Smooth muscle cell (in vitro differentiated cells): ENCODE measurements at regions not wholly inside any gene's neighbourhood (a gene's known extent, or its start where the extent isn't known, plus 50 kb on each side); places are given as distances from the start of the nearest gene placed in this dataset.

Experiments used
- DNase-seq: peaks from one replicate; lab custom pipeline; 2025; ENCODE audit not compliant: unreplicated experiment; lab: John Stamatoyannopoulos, UW
- H2AFZ ChIP-seq: fragments of 200-600 bp; sonication (generic); 2 replicates; pipeline ENCODE4 v1.6.0; 2016; ENCODE audit warnings: antibody characterized with exemption, low read depth, mild to moderate bottlenecking
- H3F3A ChIP-seq: fragments of 200-600 bp; sonication (generic); 2 replicates; pipeline ENCODE4 v1.6.0; 2017; ENCODE audit warnings: antibody characterized with exemption, low read depth
- H3K27ac ChIP-seq: fragments of 200-600 bp; sonication (generic); 2 replicates; pipeline ENCODE4 v1.5.1; 2016; ENCODE audit warnings: low read depth, mild to moderate bottlenecking
- H3K27me3 ChIP-seq: fragments of 200-600 bp; sonication (generic); 2 replicates; pipeline ENCODE4 v1.6.1; 2016; ENCODE audit warnings: low read depth, mild to moderate bottlenecking
- H3K36me3 ChIP-seq: fragments of 200-600 bp; sonication (generic); 2 replicates; pipeline ENCODE4 v1.5.1; 2016; ENCODE audit warnings: low read depth
- H3K4me1 ChIP-seq: fragments of 200-600 bp; sonication (generic); 2 replicates; pipeline ENCODE4 v1.5.1; 2016; ENCODE audit warnings: low read depth
- H3K4me2 ChIP-seq: fragments of 200-600 bp; sonication (generic); 2 replicates; pipeline ENCODE4 v1.6.0; 2016; ENCODE audit warnings: mild to moderate bottlenecking
- H3K4me3 ChIP-seq: fragments of 200-600 bp; sonication (generic); 2 replicates; pipeline ENCODE4 v1.5.1; 2016; ENCODE audit warnings: mild to moderate bottlenecking
- H3K79me2 ChIP-seq: fragments of 200-600 bp; sonication (generic); 2 replicates; pipeline ENCODE4 v1.6.0; 2016; ENCODE audit warnings: low read depth, mild to moderate bottlenecking
- H3K9ac ChIP-seq: fragments of 200-600 bp; sonication (generic); 2 replicates; pipeline ENCODE4 v1.6.0; 2016; ENCODE audit warnings: low read depth
- H3K9me3 ChIP-seq: fragments of 200-600 bp; sonication (generic); replicated peaks from 2 replicates; pipeline ENCODE4 v1.5.1; 2016; ENCODE audit warnings: low read depth
- H4K20me1 ChIP-seq: fragments of 200-600 bp; sonication (generic); 2 replicates; pipeline ENCODE4 v1.6.0; 2016; ENCODE audit warnings: low read depth
- WGBS: methylation state at CpG from one replicate; pipeline ENCODE4 v1.1.7; 2016; ENCODE audit warnings: low lambda C conversion rate; 5-methylcytosine and 5-hydroxymethylcytosine counted together
- TF ChIP-seq, protein P1 (sequence below): fragments of 200-600 bp; sonication (generic); IDR thresholded peaks from 2 replicates; pipeline ENCODE4 v1.5.1; 2017; ENCODE audit warnings: borderline replicate concordance, mild to moderate bottlenecking, antibody characterized with exemption; ENCODE audit not compliant: insufficient read depth, poor library complexity, severe bottlenecking

GRCh38 chr13:91157273-91158016, 190.0 kb upstream of the MIR17HG start:
- no peaks in the 10 kb centered on the region for H4K20me1 ChIP-seq
- H3K9me3 ChIP-seq, result no peaks in the 10 kb centered on the region
- TF ChIP-seq, protein P1, sequence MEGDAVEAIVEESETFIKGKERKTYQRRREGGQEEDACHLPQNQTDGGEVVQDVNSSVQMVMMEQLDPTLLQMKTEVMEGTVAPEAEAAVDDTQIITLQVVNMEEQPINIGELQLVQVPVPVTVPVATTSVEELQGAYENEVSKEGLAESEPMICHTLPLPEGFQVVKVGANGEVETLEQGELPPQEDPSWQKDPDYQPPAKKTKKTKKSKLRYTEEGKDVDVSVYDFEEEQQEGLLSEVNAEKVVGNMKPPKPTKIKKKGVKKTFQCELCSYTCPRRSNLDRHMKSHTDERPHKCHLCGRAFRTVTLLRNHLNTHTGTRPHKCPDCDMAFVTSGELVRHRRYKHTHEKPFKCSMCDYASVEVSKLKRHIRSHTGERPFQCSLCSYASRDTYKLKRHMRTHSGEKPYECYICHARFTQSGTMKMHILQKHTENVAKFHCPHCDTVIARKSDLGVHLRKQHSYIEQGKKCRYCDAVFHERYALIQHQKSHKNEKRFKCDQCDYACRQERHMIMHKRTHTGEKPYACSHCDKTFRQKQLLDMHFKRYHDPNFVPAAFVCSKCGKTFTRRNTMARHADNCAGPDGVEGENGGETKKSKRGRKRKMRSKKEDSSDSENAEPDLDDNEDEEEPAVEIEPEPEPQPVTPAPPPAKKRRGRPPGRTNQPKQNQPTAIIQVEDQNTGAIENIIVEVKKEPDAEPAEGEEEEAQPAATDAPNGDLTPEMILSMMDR, result no peak
- WGBS, result 87% methylated on average over 4 of the region's 4 CpGs
- H3K4me2 ChIP-seq, result no peak overlapping the region
- peaks cover 10% of the 10 kb centered on the region for H3K4me1 ChIP-seq
- H3K27me3 ChIP-seq, result no peaks in the 10 kb centered on the region
- H2AFZ ChIP-seq, result no peak overlapping the region
- H3K27ac ChIP-seq, result no peak overlapping the region
- H3K36me3 ChIP-seq, result no peaks in the 10 kb centered on the region
- H3K79me2 ChIP-seq, result no peaks in the 10 kb centered on the region
- H3K4me3 ChIP-seq, result no peak overlapping the region
- no peak overlapping the region for H3K9ac ChIP-seq
- no peak for DNase-seq
- H3F3A ChIP-seq, result no peaks in the 10 kb centered on the region

GRCh38 chr13:91158017-91158395, 189.5 kb upstream of the MIR17HG start:
- H3K4me3 ChIP-seq, result no peak overlapping the region
- no peaks in the 10 kb centered on the region for H3K27me3 ChIP-seq
- H3K27ac ChIP-seq, result no peak overlapping the region
- H2AFZ ChIP-seq, result no peak overlapping the region
- H3K4me2 ChIP-seq, result no peak overlapping the region
- H3K79me2 ChIP-seq, result no peaks in the 10 kb centered on the region
- no peaks in the 10 kb centered on the region for H4K20me1 ChIP-seq
- TF ChIP-seq, protein P1, result peak; percentile 9
- H3K9ac ChIP-seq, result no peak overlapping the region
- no peaks in the 10 kb centered on the region for H3K9me3 ChIP-seq
- DNase-seq, result no peak
- H3F3A ChIP-seq, result no peaks in the 10 kb centered on the region
- no peaks in the 10 kb centered on the region for H3K36me3 ChIP-seq
- H3K4me1 ChIP-seq, result peaks cover 10% of the 10 kb centered on the region
- 69% methylated on average over 4 of the region's 4 CpGs for WGBS

DNA sequence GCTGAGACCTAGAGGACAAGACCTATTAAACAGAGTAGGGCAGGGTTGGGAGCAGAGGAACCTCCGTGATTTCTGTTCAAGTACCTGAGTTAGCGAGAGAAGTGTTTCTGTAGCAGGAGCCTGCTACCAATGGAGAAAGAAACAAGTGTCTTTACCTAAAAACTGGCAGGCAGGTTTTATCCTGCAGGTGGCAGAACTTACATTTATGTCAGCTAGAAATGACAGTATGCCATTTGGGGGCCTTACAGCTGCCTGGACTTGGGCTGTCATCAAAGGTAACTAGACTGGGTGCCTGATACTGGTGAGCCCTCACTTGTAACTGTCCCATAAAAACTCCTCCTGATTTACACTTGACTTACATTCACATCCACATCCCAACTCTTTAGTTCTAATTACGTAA, 185.3 kb upstream of the MIR17HG start:
- Histone ChIP-seq H3K4me2 (no peak overlapping the region), H4K20me1 (no peaks in the 10 kb centered on the region), H3K79me2 (no peaks in the 10 kb centered on the region), H2AFZ (no peak overlapping the region), H3K4me3 (no peak overlapping the region), H3F3A (no peaks in the 10 kb centered on the region), H3K9me3 (no peaks in the 10 kb centered on the region), H3K36me3 (no peaks in the 10 kb centered on the region), H3K9ac (no peak overlapping the region), H3K4me1 (no peaks in the 10 kb centered on the region), H3K27ac (no peak overlapping the region), H3K27me3 (no peaks in the 10 kb centered on the region)
- DNase-seq, result no peak
- 85% methylated on average over 3 of the region's 3 CpGs for WGBS
- TF ChIP-seq, protein P1, result no peak

DNA sequence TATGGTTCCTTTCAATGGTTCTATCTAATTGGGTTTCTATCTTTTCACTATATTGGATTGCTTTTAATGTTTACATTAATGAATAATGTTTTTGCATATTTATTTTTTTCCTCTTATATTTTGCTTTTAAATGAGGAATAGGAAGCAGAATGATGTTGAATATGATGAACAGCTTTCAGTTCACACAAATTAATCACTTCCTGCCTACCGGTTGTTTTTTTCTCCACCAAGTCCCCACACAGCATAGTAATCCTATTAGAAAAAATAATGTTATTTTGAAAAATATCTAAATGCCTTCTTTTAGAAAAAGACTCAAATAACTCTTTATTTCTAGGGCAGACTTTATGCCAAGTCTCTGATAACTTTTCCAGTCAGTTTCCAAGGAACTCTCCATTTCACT, 184.9 kb upstream of the MIR17HG start:
- 86% methylated on average over 1 of the region's 1 CpG for WGBS
- Histone ChIP-seq H3K79me2 (no peaks in the 10 kb centered on the region), H3K9me3 (no peaks in the 10 kb centered on the region), H3K4me3 (no peak overlapping the region), H3K9ac (no peak overlapping the region), H3K27ac (no peak overlapping the region), H3K4me2 (no peak overlapping the region), H4K20me1 (no peaks in the 10 kb centered on the region), H3K27me3 (no peaks in the 10 kb centered on the region), H3K36me3 (no peaks in the 10 kb centered on the region), H3F3A (no peaks in the 10 kb centered on the region), H3K4me1 (no peaks in the 10 kb centered on the region), H2AFZ (no peak overlapping the region)
- TF ChIP-seq, protein P1, result no peak
- DNase-seq, result no peak
